HFFc6 (cell line): ENCODE measurements at regions not wholly inside any gene's neighbourhood (a gene's known extent, or its start where the extent isn't known, plus 50 kb on each side); places are given as distances from the start of the nearest gene placed in this dataset.

ENCODE experiments used
- DNase-seq: peaks from one replicate; pipeline ENCODE4 v3.0.0-alpha.2; 2018
- H3K27ac Mint-ChIP-seq: 2 replicates; pipeline ENCODE4 v1.8.0; 2020; ENCODE audit warnings: mild to moderate bottlenecking, mixed read lengths
- H3K27me3 Mint-ChIP-seq: 2 replicates; pipeline ENCODE4 v1.8.0; 2021; ENCODE audit warnings: mild to moderate bottlenecking, moderate library complexity, mixed read lengths; ENCODE audit not compliant: insufficient read depth
- H3K36me3 Mint-ChIP-seq: 2 replicates; pipeline ENCODE4 v1.8.0; 2021; ENCODE audit warnings: low read depth, mixed read lengths
- H3K4me1 Mint-ChIP-seq: 2 replicates; pipeline ENCODE4 v1.8.0; 2020; ENCODE audit warnings: low read depth, mixed read lengths
- H3K4me3 Mint-ChIP-seq: 2 replicates; pipeline ENCODE4 v1.8.0; 2020; ENCODE audit warnings: mild to moderate bottlenecking, moderate library complexity, mixed read lengths
- H3K9me3 Mint-ChIP-seq: 2 replicates; pipeline ENCODE4 v1.8.0; 2020; ENCODE audit warnings: mild to moderate bottlenecking, mixed read lengths
- TF ChIP-seq, protein P1 (sequence below): fragments of 200-600 bp; sonication (generic); IDR thresholded peaks from 2 replicates; pipeline ENCODE4 v1.5.0; 2021; ENCODE audit warnings: antibody characterized with exemption, mild to moderate bottlenecking

DNA sequence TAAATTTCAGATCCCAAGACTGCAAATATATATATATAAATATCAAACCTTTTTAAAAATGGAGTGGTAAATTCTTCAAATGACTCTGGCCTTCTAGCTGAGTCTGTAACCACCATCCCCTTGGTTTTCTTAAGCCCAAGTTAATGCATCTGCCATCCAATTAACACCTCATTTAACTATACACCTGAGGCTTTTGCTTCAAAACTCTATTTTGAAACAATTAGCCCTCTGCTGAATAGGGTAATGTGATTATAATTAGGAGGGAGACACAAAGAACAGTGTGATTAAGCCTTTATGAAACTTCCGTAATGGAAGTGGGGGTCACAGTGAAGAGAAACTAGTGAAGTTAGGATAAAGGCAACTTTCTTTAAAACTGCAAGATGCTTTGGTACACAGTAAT, 83.6 kb downstream of the GPR37 start:
- TF ChIP-seq, protein P1, sequence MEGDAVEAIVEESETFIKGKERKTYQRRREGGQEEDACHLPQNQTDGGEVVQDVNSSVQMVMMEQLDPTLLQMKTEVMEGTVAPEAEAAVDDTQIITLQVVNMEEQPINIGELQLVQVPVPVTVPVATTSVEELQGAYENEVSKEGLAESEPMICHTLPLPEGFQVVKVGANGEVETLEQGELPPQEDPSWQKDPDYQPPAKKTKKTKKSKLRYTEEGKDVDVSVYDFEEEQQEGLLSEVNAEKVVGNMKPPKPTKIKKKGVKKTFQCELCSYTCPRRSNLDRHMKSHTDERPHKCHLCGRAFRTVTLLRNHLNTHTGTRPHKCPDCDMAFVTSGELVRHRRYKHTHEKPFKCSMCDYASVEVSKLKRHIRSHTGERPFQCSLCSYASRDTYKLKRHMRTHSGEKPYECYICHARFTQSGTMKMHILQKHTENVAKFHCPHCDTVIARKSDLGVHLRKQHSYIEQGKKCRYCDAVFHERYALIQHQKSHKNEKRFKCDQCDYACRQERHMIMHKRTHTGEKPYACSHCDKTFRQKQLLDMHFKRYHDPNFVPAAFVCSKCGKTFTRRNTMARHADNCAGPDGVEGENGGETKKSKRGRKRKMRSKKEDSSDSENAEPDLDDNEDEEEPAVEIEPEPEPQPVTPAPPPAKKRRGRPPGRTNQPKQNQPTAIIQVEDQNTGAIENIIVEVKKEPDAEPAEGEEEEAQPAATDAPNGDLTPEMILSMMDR = no peak
- Mint-ChIP-seq H3K27ac (no peak overlapping the region), H3K36me3 (no peaks in the 10 kb centered on the region), H3K4me3 (no peak overlapping the region), H3K27me3 (no peaks in the 10 kb centered on the region), H3K4me1 (no peaks in the 10 kb centered on the region), H3K9me3 (peaks cover 34% of the 10 kb centered on the region)
- no peak for DNase-seq

DNA sequence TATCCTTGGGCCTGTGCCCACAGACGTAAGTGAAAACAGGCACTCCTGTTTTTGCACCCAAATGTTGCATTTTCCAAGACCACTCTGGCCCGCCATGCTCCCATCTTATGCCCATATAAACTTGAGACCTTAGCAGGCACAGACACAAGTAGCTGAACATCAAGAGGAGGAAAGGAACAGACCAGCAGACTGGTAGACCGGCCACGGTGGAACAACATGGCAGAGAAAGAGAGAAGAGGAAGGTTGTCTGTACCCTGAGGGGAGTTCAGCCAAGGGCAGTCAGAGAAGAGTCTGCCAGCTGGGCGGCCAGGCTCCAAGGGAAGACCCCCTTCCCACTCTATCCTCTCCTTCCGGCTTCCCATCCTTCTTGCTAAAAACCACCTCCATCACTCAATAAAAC, 85.3 kb downstream of the GPR37 start:
- H3K4me3 Mint-ChIP-seq = no peak overlapping the region
- H3K9me3 Mint-ChIP-seq = peaks cover 34% of the 10 kb centered on the region
- TF ChIP-seq, protein P1 = no peak
- H3K27me3 Mint-ChIP-seq = no peaks in the 10 kb centered on the region
- DNase-seq = no peak
- no peaks in the 10 kb centered on the region for H3K4me1 Mint-ChIP-seq
- no peak overlapping the region for H3K27ac Mint-ChIP-seq
- no peaks in the 10 kb centered on the region for H3K36me3 Mint-ChIP-seq

DNA sequence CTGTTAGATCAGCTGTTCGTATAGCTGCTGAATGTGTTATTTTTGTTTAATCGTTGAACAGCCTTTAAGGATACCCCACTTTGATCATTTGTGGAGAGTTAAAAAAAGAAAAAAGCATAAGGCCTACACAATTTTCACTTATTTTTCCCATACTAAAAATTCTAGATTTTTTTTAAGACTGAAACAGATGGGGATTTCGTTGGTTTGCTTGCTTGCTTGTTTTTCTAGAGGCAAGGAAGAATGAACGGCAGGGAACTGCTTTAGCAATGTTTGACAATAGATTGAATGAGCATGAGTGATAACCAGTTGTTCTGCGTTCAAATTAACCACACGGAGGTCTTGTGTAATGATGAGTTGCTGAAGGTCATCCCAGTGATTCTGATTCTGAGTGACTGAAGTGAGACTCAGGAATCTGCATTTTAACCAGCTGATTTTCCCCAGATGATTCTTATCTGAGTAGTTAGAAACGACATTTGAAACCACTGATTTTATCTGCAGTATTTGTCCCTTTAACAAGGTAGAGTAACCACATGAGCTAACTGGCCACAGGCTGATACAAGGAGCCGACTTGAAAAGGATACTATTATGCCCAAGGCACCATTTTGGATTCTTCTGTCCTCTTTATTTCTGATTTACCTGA, 85.9 kb downstream of the GPR37 start:
- H3K4me1 Mint-ChIP-seq = no peaks in the 10 kb centered on the region
- H3K27ac Mint-ChIP-seq = no peak overlapping the region

DNA sequence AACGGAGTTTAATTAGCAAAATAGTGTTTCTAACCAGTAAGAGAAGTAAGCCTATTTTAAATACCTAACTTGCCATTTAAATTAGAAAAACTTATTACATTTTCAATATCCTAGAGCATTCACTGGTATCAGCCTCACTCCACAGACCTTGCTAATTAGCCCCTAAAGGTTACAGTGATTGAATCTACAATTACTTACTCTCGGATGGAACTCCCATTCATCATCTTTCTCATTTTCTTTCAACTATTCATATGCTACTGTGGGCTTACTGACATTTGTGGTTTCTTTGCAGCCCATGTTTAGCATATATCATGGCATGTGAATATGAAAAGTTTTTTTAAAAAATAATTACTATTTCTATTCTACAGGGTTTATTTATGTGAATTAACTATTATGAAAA, 86.4 kb downstream of the GPR37 start:
- Mint-ChIP-seq H3K4me3 (no peak overlapping the region), H3K27ac (no peak overlapping the region), H3K27me3 (no peaks in the 10 kb centered on the region), H3K36me3 (no peaks in the 10 kb centered on the region), H3K4me1 (no peaks in the 10 kb centered on the region), H3K9me3 (peaks cover 37% of the 10 kb centered on the region)
- TF ChIP-seq, protein P1 = no peak
- no peak for DNase-seq

More for the DNA sequence above, 85.9 kb downstream of the GPR37 start:
- DNase-seq = no peak
- TF ChIP-seq, protein P1 = no peak
- H3K27me3 Mint-ChIP-seq = no peaks in the 10 kb centered on the region
- no peak overlapping the region for H3K4me3 Mint-ChIP-seq
- no peaks in the 10 kb centered on the region for H3K36me3 Mint-ChIP-seq
- peaks cover 37% of the 10 kb centered on the region for H3K9me3 Mint-ChIP-seq

DNA sequence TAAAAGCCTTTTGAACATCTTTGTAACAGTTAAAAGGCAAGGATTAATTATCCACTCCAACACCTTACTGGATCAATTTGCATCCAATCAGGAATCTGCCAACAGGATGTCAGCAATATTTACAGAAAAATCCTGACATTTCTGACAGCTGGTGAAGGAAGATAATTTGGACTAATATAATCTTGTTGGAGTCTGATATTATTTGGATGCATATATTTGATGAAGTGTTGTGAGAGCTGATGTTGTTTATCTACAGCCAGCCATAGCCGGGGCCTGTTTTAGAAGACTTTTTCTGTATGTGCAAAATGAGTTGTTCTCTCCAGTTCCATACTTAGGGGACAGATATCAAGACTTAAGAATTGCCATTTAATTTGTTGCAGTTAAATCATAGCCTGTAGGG, 91.1 kb downstream of the GPR37 start:
- no peak for DNase-seq
- Mint-ChIP-seq H3K4me1 (no peaks in the 10 kb centered on the region), H3K36me3 (no peaks in the 10 kb centered on the region), H3K9me3 (peaks cover 35% of the 10 kb centered on the region), H3K27ac (no peak overlapping the region), H3K27me3 (no peaks in the 10 kb centered on the region), H3K4me3 (no peak overlapping the region)
- TF ChIP-seq, protein P1 = no peak

DNA sequence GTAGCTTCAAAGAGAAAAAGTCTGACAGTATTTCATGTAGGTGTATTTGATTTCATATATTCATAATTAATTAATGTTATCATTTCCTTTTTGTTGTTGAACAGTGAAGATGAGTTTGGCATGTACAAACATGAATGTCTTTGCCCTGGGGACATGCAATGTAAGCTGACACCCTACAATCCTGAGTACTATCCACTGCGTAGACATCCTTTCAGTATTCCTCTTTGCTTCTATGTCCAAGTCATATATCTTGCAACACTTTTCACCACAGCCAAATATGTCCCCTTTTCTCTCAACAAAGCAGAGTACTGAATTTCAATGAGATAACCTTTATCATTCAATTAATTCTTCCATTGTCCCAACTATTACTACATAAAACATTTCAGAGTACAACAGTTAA, 93.6 kb downstream of the GPR37 start:
- H3K27me3 Mint-ChIP-seq = no peaks in the 10 kb centered on the region
- H3K36me3 Mint-ChIP-seq = no peaks in the 10 kb centered on the region
- TF ChIP-seq, protein P1 = no peak
- H3K4me3 Mint-ChIP-seq = no peak overlapping the region
- DNase-seq = no peak
- peaks cover 33% of the 10 kb centered on the region for H3K9me3 Mint-ChIP-seq
- H3K27ac Mint-ChIP-seq = no peak overlapping the region
- no peaks in the 10 kb centered on the region for H3K4me1 Mint-ChIP-seq
